AG08396 (cell line): ENCODE measurements at regions not wholly inside any gene's neighbourhood (a gene's known extent, or its start where the extent isn't known, plus 50 kb on each side); places are given as distances from the start of the nearest gene placed in this dataset.
A peak's percentile ranks its signal among the peaks of the same experiment; 100 is the strongest.

Experiments
- DNase-seq: peaks from one replicate; pipeline ENCODE4 v3.0.0; 2012; ENCODE audit warnings: low spot score, mixed read lengths

GRCh38 chr22:22802339-22802970 is 85.2 kb upstream of the IGLL5 start:
- no peak for DNase-seq

- DNase-seq = no peak
Measured at GRCh38 chr22:22803285-22803853, 84.2 kb upstream of the IGLL5 start.

- peak; percentile 39 for DNase-seq
Measured at GRCh38 chr22:22810018-22810427, 77.6 kb upstream of the IGLL5 start.

- DNase-seq = no peak
Measured at GRCh38 chr22:22810471-22810870, 77.1 kb upstream of the IGLL5 start.

GRCh38 chr22:22811016-22812009 is 76.3 kb upstream of the IGLL5 start:
- DNase-seq = no peak

GRCh38 chr22:22812031-22812905 is 75.3 kb upstream of the IGLL5 start:
- DNase-seq = no peak

- no peak for DNase-seq
Measured at GRCh38 chr22:22813126-22814075, 74.2 kb upstream of the IGLL5 start.

GRCh38 chr22:22814666-22815396 is 72.8 kb upstream of the IGLL5 start:
- DNase-seq = no peak

GRCh38 chr22:22815397-22816170 is 72.0 kb upstream of the IGLL5 start:
- DNase-seq = no peak

- no peak for DNase-seq
Measured at GRCh38 chr22:22816171-22816514, 71.5 kb upstream of the IGLL5 start.

GRCh38 chr22:22816766-22817410 is 70.7 kb upstream of the IGLL5 start:
- DNase-seq = no peak

- no peak for DNase-seq
Measured at GRCh38 chr22:22817468-22818201, 70.0 kb upstream of the IGLL5 start.

GRCh38 chr22:22818202-22818538 is 69.4 kb upstream of the IGLL5 start:
- no peak for DNase-seq

GRCh38 chr22:22818861-22819855 is 68.5 kb upstream of the IGLL5 start:
- no peak for DNase-seq

GRCh38 chr22:22820076-22820475 is 67.5 kb upstream of the IGLL5 start:
- DNase-seq = no peak

GRCh38 chr22:22820626-22821025 is 67.0 kb upstream of the IGLL5 start:
- no peak for DNase-seq

- no peak for DNase-seq
Measured at GRCh38 chr22:22821340-22821739, 66.3 kb upstream of the IGLL5 start.
